CD14-positive monocyte (primary cell): ENCODE measurements at regions not wholly inside any gene's neighbourhood (a gene's known extent, or its start where the extent isn't known, plus 50 kb on each side); places are given as distances from the start of the nearest gene placed in this dataset.

ENCODE experiments used
- DNase-seq, 3 donors: peaks; one replicate each; pipeline ENCODE4 v3.0.0-alpha.2; 2011 to 2022
- H2AFZ ChIP-seq: 2 replicates; pipeline ENCODE4 v1.6.0; 2012; ENCODE audit warnings: mild to moderate bottlenecking, low read depth, low read length, inconsistent platforms; ENCODE audit not compliant: insufficient read depth, poor library complexity, severe bottlenecking
- H3K27ac ChIP-seq, 2 donors: 1 replicate in 1 of 2; 2 replicates in 1 of 2; pipeline ENCODE4 v1.5.1; 2012 to 2013; ENCODE audit warnings: low read length in 2 of 2, control low read depth in 1 of 2, inconsistent platforms in 1 of 2, low read depth in 1 of 2, mild to moderate bottlenecking in 1 of 2
- H3K27me3 ChIP-seq, 2 donors: one replicate each; pipeline versions ENCODE4 v1.6.0 to v1.6.1; 2011 to 2013; ENCODE audit warnings: low read length in 2 of 2; ENCODE audit not compliant: control insufficient read depth in 2 of 2, insufficient read depth in 2 of 2
- H3K36me3 ChIP-seq, 2 donors: replicated peaks in 1 of 2; 1 replicate in 1 of 2; 2 replicates in 1 of 2; pipeline versions ENCODE4 v1.5.1 to v1.6.1; 2012 to 2013; ENCODE audit warnings: low read length in 2 of 2, control low read depth in 1 of 2, inconsistent platforms in 1 of 2, mild to moderate bottlenecking in 1 of 2; ENCODE audit not compliant: insufficient read depth in 2 of 2, control insufficient read depth in 1 of 2
- H3K4me1 ChIP-seq, 2 donors: 1 replicate in 1 of 2; 2 replicates in 1 of 2; pipeline versions ENCODE4 v1.5.1 to v1.6.1; 2012 to 2013; ENCODE audit warnings: low read length in 2 of 2, control low read depth in 1 of 2, inconsistent platforms in 1 of 2, mild to moderate bottlenecking in 1 of 2, moderate library complexity in 1 of 2; ENCODE audit not compliant: insufficient read depth in 2 of 2, control insufficient read depth in 1 of 2
- H3K4me2 ChIP-seq: replicated peaks from 2 replicates; pipeline ENCODE3; 2012; ENCODE audit warnings: low read length, moderate library complexity, mild to moderate bottlenecking; ENCODE audit not compliant: poor library complexity, severe bottlenecking; ENCODE audit errors: extremely low read depth
- H3K4me3 ChIP-seq, 3 experiments: fragments of 200-600 bp in 1 of 3; sonication (generic) in 1 of 3; replicated peaks in 1 of 3; 1 replicate in 2 of 3; 2 replicates in 1 of 3; pipeline ENCODE4 v1.5.1; 2011 to 2013; ENCODE audit warnings: low read length in 3 of 3, mild to moderate bottlenecking in 3 of 3, control low read depth in 2 of 3, low read depth in 2 of 3, inconsistent platforms in 1 of 3, moderate library complexity in 1 of 3
- H3K79me2 ChIP-seq: 2 replicates; pipeline ENCODE4 v1.6.0; 2012; ENCODE audit warnings: mild to moderate bottlenecking, control low read depth, inconsistent platforms, low read length, moderate library complexity; ENCODE audit not compliant: insufficient read depth
- H3K9ac ChIP-seq: 2 replicates; pipeline ENCODE4 v1.6.0; 2017; ENCODE audit warnings: low read length, mild to moderate bottlenecking; ENCODE audit not compliant: insufficient read depth, poor library complexity, severe bottlenecking
- H3K9me3 ChIP-seq, 2 donors: replicated peaks in 1 of 2; 1 replicate in 1 of 2; 2 replicates in 1 of 2; pipeline versions ENCODE4 v1.5.1 to v1.6.1; 2012 to 2013; ENCODE audit warnings: low read length in 2 of 2, control low read depth in 1 of 2; ENCODE audit not compliant: control insufficient read depth in 1 of 2, insufficient read depth in 1 of 2
- H4K20me1 ChIP-seq: 2 replicates; pipeline ENCODE4 v1.6.0; 2012; ENCODE audit warnings: mild to moderate bottlenecking, low read length, control low read depth, moderate library complexity; ENCODE audit not compliant: insufficient read depth
- H3K27ac Mint-ChIP-seq, 7 donors: one replicate each; pipeline ENCODE4 v1.8.0; 2020; ENCODE audit warnings: mild to moderate bottlenecking in 7 of 7, mixed read lengths in 7 of 7, moderate library complexity in 6 of 7, inconsistent platforms in 2 of 7
- H3K27me3 Mint-ChIP-seq, 3 donors: one replicate each; pipeline ENCODE4 v1.8.0; 2021 to 2022; ENCODE audit warnings: low read depth in 3 of 3, mild to moderate bottlenecking in 3 of 3, mixed read lengths in 3 of 3, moderate library complexity in 3 of 3, inconsistent platforms in 1 of 3
- H3K36me3 Mint-ChIP-seq, 2 donors: one replicate each; pipeline ENCODE4 v1.8.0; 2020; ENCODE audit warnings: mixed read lengths in 2 of 2, inconsistent platforms in 1 of 2, mild to moderate bottlenecking in 1 of 2
- H3K4me1 Mint-ChIP-seq: one replicate; pipeline ENCODE4 v1.8.0; 2020; ENCODE audit warnings: mild to moderate bottlenecking, mixed read lengths
- H3K4me3 Mint-ChIP-seq, 2 donors: one replicate each; pipeline ENCODE4 v1.8.0; 2020; ENCODE audit warnings: mild to moderate bottlenecking in 2 of 2, mixed read lengths in 2 of 2, moderate library complexity in 1 of 2
- H3K9me3 Mint-ChIP-seq, 7 donors: one replicate each; pipeline ENCODE4 v1.8.0; 2020 to 2022; ENCODE audit warnings: mixed read lengths in 7 of 7, mild to moderate bottlenecking in 6 of 7, moderate library complexity in 6 of 7, inconsistent platforms in 2 of 7
- CTCF ChIP-seq: fragments of 200-600 bp; IDR thresholded peaks from one replicate; pipeline ENCODE4 v1.8.0; 2022; ENCODE audit warnings: antibody characterized with exemption, mild to moderate bottlenecking
- WGBS: methylation state at CpG from one replicate; pipeline ENCODE4 v1.1.5; 2013; ENCODE audit warnings: missing lambda C conversion rate; ENCODE audit not compliant: insufficient coverage; 5-methylcytosine and 5-hydroxymethylcytosine counted together
- intact Hi-C, 2 donors: fragments of 100-400 bp; cut with micrococcal nuclease; formaldehyde crosslinking; loops; one replicate each; pipeline versions ENCODE4 v1.15.0 to v1.15.1; 2023

- Mint-ChIP-seq H3K27ac (no peak overlapping the region), H3K4me3 (no peak overlapping the region), H3K36me3 (no peaks in the 10 kb centered on the region), H3K9me3 (peaks cover 0 to 5% (median 1%) of the 10 kb centered on the region in 7 donors), H3K27me3 (no peaks in the 10 kb centered on the region), H3K4me1 (no peaks in the 10 kb centered on the region)
- no peak for DNase-seq
- H3K36me3 ChIP-seq: no peaks in the 10 kb centered on the region
- H3K4me3 ChIP-seq: no peak overlapping the region
- no peaks in the 10 kb centered on the region for H3K27me3 ChIP-seq
- WGBS: no CpG with 5 or more reads among the region's 5 CpGs
- intact Hi-C loops: no loop called here
- no peak overlapping the region for H3K9ac ChIP-seq
- no peaks in the 10 kb centered on the region for H3K79me2 ChIP-seq
- no peak overlapping the region for H3K4me2 ChIP-seq
- no peak for TF ChIP-seq CTCF
- no peaks in the 10 kb centered on the region for H4K20me1 ChIP-seq
- H2AFZ ChIP-seq: no peak overlapping the region
- H3K27ac ChIP-seq: no peak overlapping the region
- H3K4me1 ChIP-seq: no peaks in the 10 kb centered on the region
- peaks cover 0 to 3% of the 10 kb centered on the region in 2 donors for H3K9me3 ChIP-seq
These were observed 991.6 kb downstream of the FAT4 start for GRCh38 chr4:126306152-126306869.

- H3K27me3 ChIP-seq: no peaks in the 10 kb centered on the region
- H3K27me3 Mint-ChIP-seq: no peaks in the 10 kb centered on the region
- intact Hi-C loops: no loop called here
- WGBS: 100% methylated on average over 1 of the region's 3 CpGs
- no peak for DNase-seq
- H3K27ac Mint-ChIP-seq: no peak overlapping the region
- H3K27ac ChIP-seq: no peak overlapping the region
- no peak overlapping the region for H3K4me3 ChIP-seq
- no peak for TF ChIP-seq CTCF
- peaks cover 0 to 3% (median 0%) of the 10 kb centered on the region in 7 donors for H3K9me3 Mint-ChIP-seq
- H3K36me3 ChIP-seq: no peaks in the 10 kb centered on the region
- no peaks in the 10 kb centered on the region for H3K36me3 Mint-ChIP-seq
- no peak overlapping the region for H3K4me2 ChIP-seq
- H3K4me3 Mint-ChIP-seq: no peak overlapping the region
- H3K4me1 Mint-ChIP-seq: no peaks in the 10 kb centered on the region
- no peak overlapping the region for H2AFZ ChIP-seq
- H4K20me1 ChIP-seq: no peaks in the 10 kb centered on the region
- peaks cover 0 to 2% of the 10 kb centered on the region in 2 donors for H3K9me3 ChIP-seq
- no peaks in the 10 kb centered on the region for H3K4me1 ChIP-seq
- H3K9ac ChIP-seq: no peak overlapping the region
- H3K79me2 ChIP-seq: no peaks in the 10 kb centered on the region
These were observed 1003.6 kb downstream of the FAT4 start for GRCh38 chr4:126318376-126318775.
